ENCODE measurements at regions not wholly inside any gene's neighbourhood (a gene's known extent, or its start where the extent isn't known, plus 50 kb on each side); places are given as distances from the start of the nearest gene placed in this dataset.

DNA sequence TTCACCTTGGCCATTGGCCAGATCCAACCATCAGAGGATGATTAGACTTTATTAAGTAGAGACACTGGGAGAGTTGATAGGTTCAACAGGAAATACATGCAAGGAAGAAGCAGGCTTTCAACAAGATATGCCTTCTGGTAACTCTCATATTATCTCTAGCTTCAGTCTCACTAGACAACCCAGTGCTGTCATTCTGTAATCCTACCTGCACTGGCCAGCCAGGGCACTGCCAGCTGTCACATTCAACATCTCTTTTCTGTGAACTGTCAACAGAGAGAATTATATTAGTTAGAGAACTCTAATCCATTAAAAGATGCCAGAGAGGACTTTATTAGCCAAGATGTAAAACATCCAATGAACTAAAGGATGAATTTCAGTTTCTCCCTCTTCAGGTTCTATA is 337.9 kb upstream of the JAG1 start:
- TF ChIP-seq, protein P1, sequence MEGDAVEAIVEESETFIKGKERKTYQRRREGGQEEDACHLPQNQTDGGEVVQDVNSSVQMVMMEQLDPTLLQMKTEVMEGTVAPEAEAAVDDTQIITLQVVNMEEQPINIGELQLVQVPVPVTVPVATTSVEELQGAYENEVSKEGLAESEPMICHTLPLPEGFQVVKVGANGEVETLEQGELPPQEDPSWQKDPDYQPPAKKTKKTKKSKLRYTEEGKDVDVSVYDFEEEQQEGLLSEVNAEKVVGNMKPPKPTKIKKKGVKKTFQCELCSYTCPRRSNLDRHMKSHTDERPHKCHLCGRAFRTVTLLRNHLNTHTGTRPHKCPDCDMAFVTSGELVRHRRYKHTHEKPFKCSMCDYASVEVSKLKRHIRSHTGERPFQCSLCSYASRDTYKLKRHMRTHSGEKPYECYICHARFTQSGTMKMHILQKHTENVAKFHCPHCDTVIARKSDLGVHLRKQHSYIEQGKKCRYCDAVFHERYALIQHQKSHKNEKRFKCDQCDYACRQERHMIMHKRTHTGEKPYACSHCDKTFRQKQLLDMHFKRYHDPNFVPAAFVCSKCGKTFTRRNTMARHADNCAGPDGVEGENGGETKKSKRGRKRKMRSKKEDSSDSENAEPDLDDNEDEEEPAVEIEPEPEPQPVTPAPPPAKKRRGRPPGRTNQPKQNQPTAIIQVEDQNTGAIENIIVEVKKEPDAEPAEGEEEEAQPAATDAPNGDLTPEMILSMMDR (IDR thresholded peaks at IDR 0.05), result no peak
- no peak for ATAC-seq (ENCODE audit: poor library complexity)
- Histone ChIP-seq H3K27ac (ENCODE audit: low read depth in 1 of 2, low read length in 2 of 2) (no peak overlapping the region), H3K9me3 (ENCODE audit: control insufficient read depth in 1 of 2, insufficient read depth in 1 of 2, low read length in 2 of 2) (peaks cover 0 to 5% of the 10 kb centered on the region in 2 experiments), H3K36me3 (ENCODE audit: insufficient read depth, low read length) (no peaks in the 10 kb centered on the region), H3K27me3 (ENCODE audit: control insufficient read depth in 1 of 2, insufficient read depth in 2 of 2, low read length in 2 of 2) (no peaks in the 10 kb centered on the region), H3K4me1 (ENCODE audit: insufficient read depth, low read length) (no peaks in the 10 kb centered on the region), H3K4me3 (ENCODE audit: low read length) (no peak overlapping the region)
- Mint-ChIP-seq H3K4me1 (ENCODE audit: low read depth) (no peaks in the 10 kb centered on the region), H3K27ac (no peak overlapping the region), H3K36me3 (ENCODE audit: low read depth) (no peaks in the 10 kb centered on the region), H3K27me3 (no peaks in the 10 kb centered on the region), H3K9me3 (no peaks in the 10 kb centered on the region), H3K4me3 (no peak overlapping the region)
- CTCF ChIA-PET, result no interaction called here
- DNase-seq, result no peak
- intact Hi-C loops (cut with DNase I, micrococcal nuclease), result no loop called here
- POLR2A ChIA-PET, result no interaction called here

DNA sequence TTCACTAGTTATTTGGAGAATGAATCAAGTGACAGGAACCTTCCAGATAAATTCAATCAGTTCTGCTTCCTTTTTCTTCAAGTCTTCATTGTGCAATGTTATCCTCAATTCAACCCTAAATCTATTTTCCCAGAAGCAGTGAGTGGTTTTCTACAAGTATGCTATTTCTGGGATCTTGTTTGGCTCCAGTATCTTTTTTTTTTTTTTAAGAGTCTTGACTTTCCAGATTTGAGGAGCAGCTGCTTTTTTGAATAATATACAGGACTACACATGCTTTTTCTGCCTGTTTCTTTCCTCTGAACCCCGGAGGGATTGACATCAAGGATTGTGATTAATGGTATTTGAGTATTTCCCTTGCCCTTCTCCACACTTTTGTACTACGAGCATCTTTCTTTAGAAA is 339.2 kb upstream of the JAG1 start:
- no peaks in the 10 kb centered on the region for H3K4me1 Mint-ChIP-seq (ENCODE audit: low read depth)
- H3K4me3 ChIP-seq (ENCODE audit: low read length), result no peak overlapping the region
- no peaks in the 10 kb centered on the region for H3K36me3 ChIP-seq (ENCODE audit: insufficient read depth, low read length)
- intact Hi-C loops (cut with DNase I, micrococcal nuclease), result no loop called here
- ATAC-seq (ENCODE audit: poor library complexity), result no peak
- no peaks in the 10 kb centered on the region for H3K9me3 Mint-ChIP-seq
- DNase-seq, result no peak
- H3K27me3 ChIP-seq (ENCODE audit: control insufficient read depth in 1 of 2, insufficient read depth in 2 of 2, low read length in 2 of 2), result no peaks in the 10 kb centered on the region
- TF ChIP-seq, protein P1 (IDR thresholded peaks at IDR 0.05), result no peak
- no peaks in the 10 kb centered on the region for H3K27me3 Mint-ChIP-seq
- H3K36me3 Mint-ChIP-seq (ENCODE audit: low read depth), result no peaks in the 10 kb centered on the region
- H3K27ac ChIP-seq (ENCODE audit: low read depth in 1 of 2, low read length in 2 of 2), result no peak overlapping the region
- no peaks in the 10 kb centered on the region for H3K4me1 ChIP-seq (ENCODE audit: insufficient read depth, low read length)
- CTCF ChIA-PET, result no interaction called here
- H3K27ac Mint-ChIP-seq, result no peak overlapping the region
- POLR2A ChIA-PET, result no interaction called here
- H3K9me3 ChIP-seq (ENCODE audit: control insufficient read depth in 1 of 2, insufficient read depth in 1 of 2, low read length in 2 of 2), result peaks cover 0 to 5% of the 10 kb centered on the region in 2 experiments
- H3K4me3 Mint-ChIP-seq, result no peak overlapping the region

DNA sequence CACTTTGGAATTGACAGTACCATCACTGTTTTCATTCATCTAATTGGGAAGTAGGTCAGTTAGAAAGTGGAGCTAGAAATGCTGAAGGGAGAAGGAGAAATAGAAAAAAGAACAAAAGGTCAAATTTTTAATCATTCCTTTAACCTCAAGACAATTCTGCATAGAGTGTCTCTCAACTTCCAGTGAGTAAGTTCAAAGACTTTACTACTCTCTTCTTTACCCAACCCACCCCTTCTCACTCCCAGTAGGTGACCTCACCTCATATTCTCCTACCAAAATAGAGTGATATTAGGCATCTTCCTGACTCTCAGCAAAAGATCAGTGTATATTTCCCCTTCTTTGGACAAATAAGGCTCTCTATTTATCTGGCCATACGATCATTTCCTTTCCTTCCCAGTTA is 340.0 kb upstream of the JAG1 start:
- Histone ChIP-seq H3K4me1 (ENCODE audit: insufficient read depth, low read length) (no peaks in the 10 kb centered on the region), H3K9me3 (ENCODE audit: control insufficient read depth in 1 of 2, insufficient read depth in 1 of 2, low read length in 2 of 2) (peaks cover 0 to 7% of the 10 kb centered on the region in 2 experiments), H3K27me3 (ENCODE audit: control insufficient read depth in 1 of 2, insufficient read depth in 2 of 2, low read length in 2 of 2) (no peaks in the 10 kb centered on the region), H3K36me3 (ENCODE audit: insufficient read depth, low read length) (no peaks in the 10 kb centered on the region), H3K4me3 (ENCODE audit: low read length) (no peak overlapping the region), H3K27ac (ENCODE audit: low read depth in 1 of 2, low read length in 2 of 2) (no peak overlapping the region)
- ChIA-PET CTCF (no interaction called here), POLR2A (no interaction called here)
- no peak for ATAC-seq (ENCODE audit: poor library complexity)
- Mint-ChIP-seq H3K9me3 (peaks cover 3% of the 10 kb centered on the region), H3K4me1 (ENCODE audit: low read depth) (no peaks in the 10 kb centered on the region), H3K27ac (no peak overlapping the region), H3K4me3 (no peak overlapping the region), H3K27me3 (no peaks in the 10 kb centered on the region), H3K36me3 (ENCODE audit: low read depth) (no peaks in the 10 kb centered on the region)
- TF ChIP-seq, protein P1 (IDR thresholded peaks at IDR 0.05), result no peak
- no peak for DNase-seq
- intact Hi-C loops (cut with DNase I, micrococcal nuclease), result no loop called here

Data from CD4-positive, alpha-beta T cell (primary cell).